ENCODE measurements at regions not wholly inside any gene's neighbourhood (a gene's known extent, or its start where the extent isn't known, plus 50 kb on each side); places are given as distances from the start of the nearest gene placed in this dataset.
A peak's percentile ranks its signal among the peaks of the same experiment; 100 is the strongest.
"Not testable (repeated sequence)": the region's sequence is repeated elsewhere in the genome, so short reads cannot be mapped to it uniquely, and the experiment has no call there.

GRCh38 chr2:231644426-231644825 is 51.8 kb downstream of the TEX44 start:
- intact Hi-C loops (cut with DNase I), result no loop called here
- Histone ChIP-seq H3K4me3 (no peak overlapping the region), H3K4me1 (peaks cover 21 to 41% of the 10 kb centered on the region in 2 donors), H3K27ac (peak overlapping the region; percentile 97 to 99), H3K9me3 (no peaks in the 10 kb centered on the region), H3K36me3 (no peaks in the 10 kb centered on the region), H3K27me3 (no peaks in the 10 kb centered on the region)
- DNase-seq (ENCODE audit: low spot score in 2 of 2), result no peak
- no peak for TF ChIP-seq CTCF (IDR thresholded peaks at IDR 0.05)

- Histone ChIP-seq H3K27ac (no peak overlapping the region), H3K4me1 (peaks cover 15 to 24% of the 10 kb centered on the region in 2 donors), H3K36me3 (no peaks in the 10 kb centered on the region), H3K4me3 (no peak overlapping the region), H3K9me3 (no peaks in the 10 kb centered on the region), H3K27me3 (no peaks in the 10 kb centered on the region)
- intact Hi-C loops (cut with DNase I), result no loop called here
- DNase-seq (ENCODE audit: low spot score in 2 of 2), result no peak
- no peak for TF ChIP-seq CTCF (IDR thresholded peaks at IDR 0.05)
Measured at GRCh38 chr2:231646476-231646875, 53.8 kb downstream of the TEX44 start.

GRCh38 chr2:231648579-231649174 is 56.0 kb downstream of the TEX44 start:
- intact Hi-C loops (cut with DNase I), result loop anchor here (2.0 kb wide), 1 partner anchor 26 kb away; no protein-coding TSS in a partner anchor
- Histone ChIP-seq H3K27me3 (no peaks in the 10 kb centered on the region), H3K4me1 (peaks cover 2 to 10% of the 10 kb centered on the region in 2 donors), H3K36me3 (no peaks in the 10 kb centered on the region), H3K27ac (no peak overlapping the region), H3K4me3 (no peak overlapping the region), H3K9me3 (no peaks in the 10 kb centered on the region)
- TF ChIP-seq CTCF (IDR thresholded peaks at IDR 0.05), result peak; percentile 67 to 78 (median 69)
- peak; percentile 37 to 82 for DNase-seq (ENCODE audit: low spot score in 2 of 2)

GRCh38 chr2:231651561-231651960 is 56.8 kb upstream of the PTMA start:
- intact Hi-C loops (cut with DNase I); H3K4me3 ChIP-seq; H3K4me1 ChIP-seq; H3K36me3 ChIP-seq; DNase-seq (ENCODE audit: low spot score in 2 of 2); H3K27me3 ChIP-seq; H3K9me3 ChIP-seq; H3K27ac ChIP-seq: not testable (repeated sequence)

- Histone ChIP-seq H3K27ac (no peak overlapping the region), H3K4me3 (no peak overlapping the region), H3K4me1 (no peaks in the 10 kb centered on the region), H3K9me3 (no peaks in the 10 kb centered on the region), H3K36me3 (no peaks in the 10 kb centered on the region), H3K27me3 (no peaks in the 10 kb centered on the region)
- no peak for DNase-seq (ENCODE audit: low spot score in 2 of 2)
- TF ChIP-seq CTCF (IDR thresholded peaks at IDR 0.05), result no peak
- intact Hi-C loops (cut with DNase I), result no loop called here
Measured at GRCh38 chr2:231655488-231655887, 52.8 kb upstream of the PTMA start.

- Histone ChIP-seq H3K27me3 (no peaks in the 10 kb centered on the region), H3K36me3 (no peaks in the 10 kb centered on the region), H3K4me1 (no peaks in the 10 kb centered on the region), H3K9me3 (no peaks in the 10 kb centered on the region), H3K4me3 (no peak overlapping the region), H3K27ac (no peak overlapping the region)
- intact Hi-C loops (cut with DNase I), result no loop called here
- no peak for DNase-seq (ENCODE audit: low spot score in 2 of 2)
- no peak for TF ChIP-seq CTCF (IDR thresholded peaks at IDR 0.05)
Measured at GRCh38 chr2:231655894-231656293, 52.4 kb upstream of the PTMA start.
